HEK293 (cell line): ENCODE measurements at regions not wholly inside any gene's neighbourhood (a gene's known extent, or its start where the extent isn't known, plus 50 kb on each side); places are given as distances from the start of the nearest gene placed in this dataset.

ENCODE experiments used
- CTCF ChIA-PET: fragments of 350-600 bp; formaldehyde crosslinking; extraction: SDS; loops from one replicate; lab custom pipeline; 2021; ENCODE audit warnings: antibody characterized with exemption; lab: Yijun Ruan, JAX
- POLR2A ChIA-PET: fragments of 300-600 bp; formaldehyde crosslinking; extraction: SDS; loops from one replicate; lab custom pipeline; 2020; ENCODE audit warnings: antibody characterized with exemption, inconsistent platforms; lab: Yijun Ruan, JAX
- H3K27ac ChIP-seq: fragments of 200-500 bp; sonication (Bioruptor generic); 2 replicates; pipeline ENCODE4 v1.5.1; 2014; ENCODE audit warnings: low read depth, low read length, control low read depth, inconsistent platforms; ENCODE audit errors: extremely low read depth
- H3K36me3 ChIP-seq, 2 experiments: fragments of 200-500 bp in 1 of 2; sonication (Bioruptor generic) in 1 of 2; 1 replicate in 1 of 2; 2 replicates in 1 of 2; pipeline ENCODE4 v1.5.1; 2014 to 2017; ENCODE audit warnings: inconsistent platforms in 2 of 2, low read length in 2 of 2; ENCODE audit not compliant: control insufficient read depth in 2 of 2, insufficient read depth in 1 of 2
- H3K4me1 ChIP-seq: fragments of 200-500 bp; sonication (Bioruptor generic); 2 replicates; pipeline ENCODE4 v1.5.1; 2014; ENCODE audit warnings: mild to moderate bottlenecking, low read length, inconsistent platforms; ENCODE audit not compliant: control insufficient read depth, insufficient read depth
- H3K4me3 ChIP-seq: 2 replicates; pipeline ENCODE4 v1.5.1; 2011; ENCODE audit warnings: low read depth, mild to moderate bottlenecking, control low read depth, low read length, moderate library complexity
- H3K9me3 ChIP-seq: fragments of 200-500 bp; sonication (Bioruptor generic); 2 replicates; pipeline ENCODE4 v1.5.1; 2014; ENCODE audit warnings: low read depth, low read length, inconsistent platforms; ENCODE audit not compliant: control insufficient read depth, insufficient read depth
- GLIS1 ChIP-seq: fragments of 450-650 bp; formaldehyde crosslinking; IDR thresholded peaks from 2 replicates; pipeline ENCODE4 v1.5.1; 2016; ENCODE audit warnings: missing biosample characterization, missing genetic modification characterization
- HOXC10 ChIP-seq: sonication (generic); formaldehyde crosslinking; IDR thresholded peaks from 2 replicates; pipeline ENCODE4 v1.8.1; 2023; ENCODE audit warnings: mild to moderate bottlenecking, missing genetic modification reagents
- KLF8 ChIP-seq: fragments of 450-650 bp; formaldehyde crosslinking; IDR thresholded peaks from 2 replicates; pipeline ENCODE4 v1.5.1; 2016; ENCODE audit warnings: missing biosample characterization, missing genetic modification characterization
- MEIS1 ChIP-seq: sonication (generic); formaldehyde crosslinking; IDR thresholded peaks from 2 replicates; pipeline ENCODE4 v1.8.1; 2022; ENCODE audit warnings: missing genetic modification reagents, mild to moderate bottlenecking, borderline replicate concordance
- ZBTB20 ChIP-seq: fragments of 450-650 bp; formaldehyde crosslinking; IDR thresholded peaks from 2 replicates; pipeline ENCODE4 v1.5.1; 2016; ENCODE audit warnings: missing biosample characterization, missing genetic modification characterization
- ZEB2 ChIP-seq: fragments of 450-650 bp; formaldehyde crosslinking; IDR thresholded peaks from 2 replicates; pipeline ENCODE4 v1.5.1; 2016; ENCODE audit warnings: missing biosample characterization, missing genetic modification characterization
- ZFHX2 ChIP-seq: fragments of 450-650 bp; formaldehyde crosslinking; conservative IDR thresholded peaks from 2 replicates; pipeline ENCODE4 v1.5.1; 2016; ENCODE audit warnings: missing biosample characterization, missing genetic modification characterization
- ZNF223 ChIP-seq: fragments of 450-650 bp; formaldehyde crosslinking; IDR thresholded peaks from 2 replicates; pipeline ENCODE4 v1.5.1; 2016; ENCODE audit warnings: missing biosample characterization, missing genetic modification characterization
- ZNF501 ChIP-seq: fragments of 450-650 bp; formaldehyde crosslinking; IDR thresholded peaks from 2 replicates; pipeline ENCODE4 v1.5.1; 2016; ENCODE audit warnings: missing biosample characterization, missing genetic modification characterization
- ZNF548 ChIP-seq: fragments of 450-650 bp; formaldehyde crosslinking; IDR thresholded peaks from 2 replicates; pipeline ENCODE4 v1.5.1; 2016; ENCODE audit warnings: missing biosample characterization, missing genetic modification characterization
- ZNF623 ChIP-seq: fragments of 450-650 bp; formaldehyde crosslinking; IDR thresholded peaks from 2 replicates; pipeline ENCODE4 v1.5.1; 2016; ENCODE audit warnings: missing biosample characterization, missing genetic modification characterization
- ZNF76 ChIP-seq: fragments of 450-650 bp; formaldehyde crosslinking; IDR thresholded peaks from 2 replicates; pipeline ENCODE4; 2016; ENCODE audit warnings: low read depth, missing biosample characterization, missing genetic modification characterization, borderline replicate concordance
- ZNF791 ChIP-seq: fragments of 450-650 bp; formaldehyde crosslinking; IDR thresholded peaks from 2 replicates; pipeline ENCODE4 v1.5.1; 2016; ENCODE audit warnings: missing biosample characterization, missing genetic modification characterization
- ZSCAN30 ChIP-seq: fragments of 450-650 bp; IDR thresholded peaks from 2 replicates; pipeline ENCODE4 v1.5.1; 2018; ENCODE audit warnings: missing biosample characterization, mild to moderate bottlenecking, missing genetic modification characterization, moderate library complexity
- TF ChIP-seq, protein P1 (sequence below): fragments of 450-650 bp; formaldehyde crosslinking; IDR thresholded peaks from 2 replicates; pipeline ENCODE4 v1.5.1; 2016; ENCODE audit warnings: missing biosample characterization, missing genetic modification characterization
- TF ChIP-seq, protein P2 (sequence below): fragments of 450-650 bp; formaldehyde crosslinking; IDR thresholded peaks from 2 replicates; pipeline ENCODE4 v1.5.0; 2017; ENCODE audit warnings: missing biosample characterization, missing genetic modification characterization, borderline replicate concordance
- TF ChIP-seq, protein P3 (sequence below): fragments of 450-650 bp; formaldehyde crosslinking; IDR thresholded peaks from 2 replicates; pipeline ENCODE4 v1.5.1; 2016; ENCODE audit warnings: missing biosample characterization, missing genetic modification characterization
- TF ChIP-seq, protein P4 (sequence below): fragments of 450-650 bp; formaldehyde crosslinking; IDR thresholded peaks from 2 replicates; pipeline ENCODE4 v1.5.1; 2016; ENCODE audit warnings: missing biosample characterization, missing genetic modification characterization
- TF ChIP-seq, protein P5 (sequence below): fragments of 450-650 bp; formaldehyde crosslinking; IDR thresholded peaks from 2 replicates; pipeline ENCODE4 v1.5.1; 2016; ENCODE audit warnings: missing biosample characterization, missing genetic modification characterization

DNA sequence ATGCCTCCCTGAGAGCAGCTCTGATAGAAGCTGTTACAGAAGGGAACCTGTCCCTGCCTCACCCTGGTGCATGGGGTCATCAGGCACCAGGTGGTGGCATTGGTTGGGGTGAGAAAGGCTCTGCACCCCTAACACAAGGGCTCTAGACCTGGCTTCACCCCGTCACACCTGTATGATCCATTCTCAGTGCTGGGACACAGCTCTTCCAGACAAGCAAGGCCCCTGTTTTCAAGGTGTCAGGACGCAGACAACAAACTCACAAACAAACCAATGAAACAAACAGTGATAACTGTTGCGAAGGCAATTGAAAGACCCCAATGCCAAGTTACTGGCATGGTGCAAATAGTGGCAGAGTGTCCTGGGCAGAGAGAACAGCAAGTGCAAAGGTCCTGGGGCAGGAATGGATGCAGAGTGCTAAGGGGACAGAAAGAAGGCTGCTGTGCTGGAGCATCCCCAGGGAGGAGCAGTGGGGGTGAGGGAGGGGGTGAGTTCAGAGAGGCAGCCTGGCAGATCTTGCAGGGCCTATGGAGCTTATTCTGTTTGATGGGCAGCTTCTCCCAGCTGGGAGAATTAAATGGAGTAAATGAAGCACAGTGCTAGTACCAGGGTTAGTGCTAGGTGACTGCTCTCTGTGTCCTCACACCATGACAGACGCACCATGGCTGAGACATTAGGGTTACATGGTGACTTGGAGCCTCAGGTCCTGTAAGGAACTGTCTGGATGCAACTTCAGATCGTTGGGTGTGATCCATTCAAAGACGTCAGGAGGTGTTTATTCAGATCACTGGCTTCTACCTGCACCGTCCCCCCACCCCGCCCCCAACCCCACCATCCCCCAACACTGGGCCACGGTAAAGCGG lies 67.9 kb upstream of the UNC5A start:
- Histone ChIP-seq H3K27ac (no peak overlapping the region), H3K9me3 (no peaks in the 10 kb centered on the region), H3K4me1 (no peaks in the 10 kb centered on the region), H3K36me3 (no peaks in the 10 kb centered on the region), H3K4me3 (no peak overlapping the region)
- POLR2A ChIA-PET, result no interaction called here
- no peak for TF ChIP-seq ZFHX2 (tag by site-specific recombination)
- TF ChIP-seq GLIS1 (tag by site-specific recombination), result peak; percentile 58
- TF ChIP-seq ZNF623 (tag by site-specific recombination), result peak; percentile 98
- CTCF ChIA-PET, result no interaction called here

DNA sequence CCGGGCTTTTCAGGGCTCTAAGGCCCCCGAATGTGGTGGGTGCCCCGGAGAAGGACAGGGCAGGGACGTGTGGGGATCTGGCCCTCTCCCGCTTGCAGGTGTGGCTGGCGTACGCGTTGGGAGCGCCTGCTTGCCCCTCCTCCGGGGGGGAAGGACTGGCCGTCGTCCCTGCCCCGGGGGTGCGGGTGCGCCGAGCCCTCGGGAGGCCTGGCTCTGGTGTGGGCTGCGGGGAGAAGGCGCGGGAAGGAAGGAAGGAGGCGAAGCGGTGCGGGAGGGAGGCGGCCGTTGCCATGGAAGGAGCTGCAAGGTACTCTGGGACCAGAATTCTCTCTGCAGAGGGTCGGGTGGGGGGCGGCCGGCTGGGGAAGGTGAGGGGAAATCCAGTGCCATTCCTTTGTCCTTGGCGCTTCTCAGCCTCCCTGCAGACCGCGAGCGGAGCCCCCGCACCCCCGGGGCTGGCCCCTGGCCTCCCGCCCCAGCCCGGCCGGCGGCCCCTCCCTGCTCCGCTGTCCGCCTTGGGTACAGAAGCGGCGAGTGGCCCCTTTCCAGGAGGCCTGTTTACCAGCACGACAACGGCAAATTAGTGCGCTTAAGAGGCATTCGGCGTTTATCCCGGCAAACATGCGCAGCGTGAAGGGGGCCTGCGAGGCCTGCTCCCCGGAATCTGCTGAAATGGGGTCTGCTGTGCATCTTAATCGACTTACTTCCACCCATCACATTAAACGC lies 67.1 kb upstream of the UNC5A start:
- no peaks in the 10 kb centered on the region for H3K9me3 ChIP-seq
- H3K4me3 ChIP-seq, result no peak overlapping the region
- ChIA-PET POLR2A (no interaction called here), CTCF (interaction anchor here (0.6 to 0.7 kb wide), 2 partner anchors 22 to 115 kb away, joined by 3 read pairs; no protein-coding TSS in a partner anchor)
- H3K36me3 ChIP-seq, result no peaks in the 10 kb centered on the region
- H3K27ac ChIP-seq, result no peak overlapping the region
- TF ChIP-seq KLF8 (tag by site-specific recombination) (no peak), ZNF548 (tag by site-specific recombination) (no peak), ZNF223 (no peak), ZSCAN30 (no peak), ZNF501 (tag by site-specific recombination) (no peak), MEIS1 (no peak), ZBTB20 (no peak), ZNF791 (no peak), HOXC10 (CRISPR knock-in tag) (no peak), ZNF76 (tag by site-specific recombination) (no peak), ZEB2 (tag by site-specific recombination) (no peak)
- TF ChIP-seq, protein P1, sequence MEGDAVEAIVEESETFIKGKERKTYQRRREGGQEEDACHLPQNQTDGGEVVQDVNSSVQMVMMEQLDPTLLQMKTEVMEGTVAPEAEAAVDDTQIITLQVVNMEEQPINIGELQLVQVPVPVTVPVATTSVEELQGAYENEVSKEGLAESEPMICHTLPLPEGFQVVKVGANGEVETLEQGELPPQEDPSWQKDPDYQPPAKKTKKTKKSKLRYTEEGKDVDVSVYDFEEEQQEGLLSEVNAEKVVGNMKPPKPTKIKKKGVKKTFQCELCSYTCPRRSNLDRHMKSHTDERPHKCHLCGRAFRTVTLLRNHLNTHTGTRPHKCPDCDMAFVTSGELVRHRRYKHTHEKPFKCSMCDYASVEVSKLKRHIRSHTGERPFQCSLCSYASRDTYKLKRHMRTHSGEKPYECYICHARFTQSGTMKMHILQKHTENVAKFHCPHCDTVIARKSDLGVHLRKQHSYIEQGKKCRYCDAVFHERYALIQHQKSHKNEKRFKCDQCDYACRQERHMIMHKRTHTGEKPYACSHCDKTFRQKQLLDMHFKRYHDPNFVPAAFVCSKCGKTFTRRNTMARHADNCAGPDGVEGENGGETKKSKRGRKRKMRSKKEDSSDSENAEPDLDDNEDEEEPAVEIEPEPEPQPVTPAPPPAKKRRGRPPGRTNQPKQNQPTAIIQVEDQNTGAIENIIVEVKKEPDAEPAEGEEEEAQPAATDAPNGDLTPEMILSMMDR (tag by site-specific recombination), result no peak
- TF ChIP-seq, protein P2, sequence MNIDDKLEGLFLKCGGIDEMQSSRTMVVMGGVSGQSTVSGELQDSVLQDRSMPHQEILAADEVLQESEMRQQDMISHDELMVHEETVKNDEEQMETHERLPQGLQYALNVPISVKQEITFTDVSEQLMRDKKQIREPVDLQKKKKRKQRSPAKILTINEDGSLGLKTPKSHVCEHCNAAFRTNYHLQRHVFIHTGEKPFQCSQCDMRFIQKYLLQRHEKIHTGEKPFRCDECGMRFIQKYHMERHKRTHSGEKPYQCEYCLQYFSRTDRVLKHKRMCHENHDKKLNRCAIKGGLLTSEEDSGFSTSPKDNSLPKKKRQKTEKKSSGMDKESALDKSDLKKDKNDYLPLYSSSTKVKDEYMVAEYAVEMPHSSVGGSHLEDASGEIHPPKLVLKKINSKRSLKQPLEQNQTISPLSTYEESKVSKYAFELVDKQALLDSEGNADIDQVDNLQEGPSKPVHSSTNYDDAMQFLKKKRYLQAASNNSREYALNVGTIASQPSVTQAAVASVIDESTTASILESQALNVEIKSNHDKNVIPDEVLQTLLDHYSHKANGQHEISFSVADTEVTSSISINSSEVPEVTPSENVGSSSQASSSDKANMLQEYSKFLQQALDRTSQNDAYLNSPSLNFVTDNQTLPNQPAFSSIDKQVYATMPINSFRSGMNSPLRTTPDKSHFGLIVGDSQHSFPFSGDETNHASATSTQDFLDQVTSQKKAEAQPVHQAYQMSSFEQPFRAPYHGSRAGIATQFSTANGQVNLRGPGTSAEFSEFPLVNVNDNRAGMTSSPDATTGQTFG, result no peak
- TF ChIP-seq, protein P3, sequence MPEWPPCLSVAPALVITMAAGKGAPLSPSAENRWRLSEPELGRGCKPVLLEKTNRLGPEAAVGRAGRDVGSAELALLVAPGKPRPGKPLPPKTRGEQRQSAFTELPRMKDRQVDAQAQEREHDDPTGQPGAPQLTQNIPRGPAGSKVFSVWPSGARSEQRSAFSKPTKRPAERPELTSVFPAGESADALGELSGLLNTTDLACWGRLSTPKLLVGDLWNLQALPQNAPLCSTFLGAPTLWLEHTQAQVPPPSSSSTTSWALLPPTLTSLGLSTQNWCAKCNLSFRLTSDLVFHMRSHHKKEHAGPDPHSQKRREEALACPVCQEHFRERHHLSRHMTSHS (tag by site-specific recombination), result no peak
- TF ChIP-seq, protein P4, sequence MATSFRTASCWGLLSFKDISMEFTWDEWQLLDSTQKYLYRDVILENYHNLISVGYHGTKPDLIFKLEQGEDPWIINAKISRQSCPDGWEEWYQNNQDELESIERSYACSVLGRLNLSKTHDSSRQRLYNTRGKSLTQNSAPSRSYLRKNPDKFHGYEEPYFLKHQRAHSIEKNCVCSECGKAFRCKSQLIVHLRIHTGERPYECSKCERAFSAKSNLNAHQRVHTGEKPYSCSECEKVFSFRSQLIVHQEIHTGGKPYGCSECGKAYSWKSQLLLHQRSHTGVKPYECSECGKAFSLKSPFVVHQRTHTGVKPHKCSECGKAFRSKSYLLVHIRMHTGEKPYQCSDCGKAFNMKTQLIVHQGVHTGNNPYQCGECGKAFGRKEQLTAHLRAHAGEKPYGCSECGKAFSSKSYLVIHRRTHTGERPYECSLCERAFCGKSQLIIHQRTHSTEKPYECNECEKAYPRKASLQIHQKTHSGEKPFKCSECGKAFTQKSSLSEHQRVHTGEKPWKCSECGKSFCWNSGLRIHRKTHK (tag by site-specific recombination), result no peak
- TF ChIP-seq, protein P5, sequence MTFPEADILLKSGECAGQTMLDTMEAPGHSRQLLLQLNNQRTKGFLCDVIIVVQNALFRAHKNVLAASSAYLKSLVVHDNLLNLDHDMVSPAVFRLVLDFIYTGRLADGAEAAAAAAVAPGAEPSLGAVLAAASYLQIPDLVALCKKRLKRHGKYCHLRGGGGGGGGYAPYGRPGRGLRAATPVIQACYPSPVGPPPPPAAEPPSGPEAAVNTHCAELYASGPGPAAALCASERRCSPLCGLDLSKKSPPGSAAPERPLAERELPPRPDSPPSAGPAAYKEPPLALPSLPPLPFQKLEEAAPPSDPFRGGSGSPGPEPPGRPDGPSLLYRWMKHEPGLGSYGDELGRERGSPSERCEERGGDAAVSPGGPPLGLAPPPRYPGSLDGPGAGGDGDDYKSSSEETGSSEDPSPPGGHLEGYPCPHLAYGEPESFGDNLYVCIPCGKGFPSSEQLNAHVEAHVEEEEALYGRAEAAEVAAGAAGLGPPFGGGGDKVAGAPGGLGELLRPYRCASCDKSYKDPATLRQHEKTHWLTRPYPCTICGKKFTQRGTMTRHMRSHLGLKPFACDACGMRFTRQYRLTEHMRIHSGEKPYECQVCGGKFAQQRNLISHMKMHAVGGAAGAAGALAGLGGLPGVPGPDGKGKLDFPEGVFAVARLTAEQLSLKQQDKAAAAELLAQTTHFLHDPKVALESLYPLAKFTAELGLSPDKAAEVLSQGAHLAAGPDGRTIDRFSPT (tag by site-specific recombination), result no peak
- TF ChIP-seq, all 188 proteins: peak for 0
- no peaks in the 10 kb centered on the region for H3K4me1 ChIP-seq
